ENCODE measurements at regions not wholly inside any gene's neighbourhood (a gene's known extent, or its start where the extent isn't known, plus 50 kb on each side); places are given as distances from the start of the nearest gene placed in this dataset.

- H3K4me1 Mint-ChIP-seq = no peaks in the 10 kb centered on the region
- Histone ChIP-seq H2AFZ (ENCODE audit: insufficient read depth, low read depth, low read length, poor library complexity, severe bottlenecking) (no peak overlapping the region), H3K9me3 (replicated peaks in 1 of 2; ENCODE audit: control insufficient read depth in 1 of 2, insufficient read depth in 1 of 2, low read length in 2 of 2) (no peaks in the 10 kb centered on the region), H3K4me1 (ENCODE audit: control insufficient read depth in 1 of 2, insufficient read depth in 2 of 2, low read length in 2 of 2) (no peaks in the 10 kb centered on the region), H3K4me2 (replicated peaks; ENCODE audit: extremely low read depth, low read length, poor library complexity, severe bottlenecking) (no peak overlapping the region), H4K20me1 (ENCODE audit: insufficient read depth, low read length) (no peaks in the 10 kb centered on the region), H3K9ac (ENCODE audit: insufficient read depth, low read length, poor library complexity, severe bottlenecking) (no peak overlapping the region), H3K79me2 (ENCODE audit: insufficient read depth, low read length) (no peaks in the 10 kb centered on the region), H3K27me3 (ENCODE audit: control insufficient read depth in 2 of 2, insufficient read depth in 2 of 2, low read length in 2 of 2) (no peaks in the 10 kb centered on the region), H3K27ac (ENCODE audit: low read depth in 1 of 2, low read length in 2 of 2) (no peak overlapping the region), H3K4me3 (replicated peaks in 1 of 3; ENCODE audit: low read depth in 2 of 3, low read length in 3 of 3) (no peak overlapping the region), H3K36me3 (replicated peaks in 1 of 2; ENCODE audit: control insufficient read depth in 1 of 2, insufficient read depth in 2 of 2, low read length in 2 of 2) (no peaks in the 10 kb centered on the region)
- TF ChIP-seq CTCF (IDR thresholded peaks at IDR 0.05) = no peak
- no peaks in the 10 kb centered on the region for H3K27me3 Mint-ChIP-seq (ENCODE audit: low read depth in 3 of 3)
- no peaks in the 10 kb centered on the region for H3K9me3 Mint-ChIP-seq
- intact Hi-C loops (cut with micrococcal nuclease) = no loop called here
- no peak overlapping the region for H3K4me3 Mint-ChIP-seq
- 27% methylated on average over 3 of the region's 5 CpGs for WGBS (ENCODE audit: insufficient coverage)
- H3K36me3 Mint-ChIP-seq = no peaks in the 10 kb centered on the region
- DNase-seq = no peak
- no peak overlapping the region for H3K27ac Mint-ChIP-seq
These were observed 229.1 kb upstream of the ARHGEF26 start for GRCh38 chr3:153892126-153892525.

DNA sequence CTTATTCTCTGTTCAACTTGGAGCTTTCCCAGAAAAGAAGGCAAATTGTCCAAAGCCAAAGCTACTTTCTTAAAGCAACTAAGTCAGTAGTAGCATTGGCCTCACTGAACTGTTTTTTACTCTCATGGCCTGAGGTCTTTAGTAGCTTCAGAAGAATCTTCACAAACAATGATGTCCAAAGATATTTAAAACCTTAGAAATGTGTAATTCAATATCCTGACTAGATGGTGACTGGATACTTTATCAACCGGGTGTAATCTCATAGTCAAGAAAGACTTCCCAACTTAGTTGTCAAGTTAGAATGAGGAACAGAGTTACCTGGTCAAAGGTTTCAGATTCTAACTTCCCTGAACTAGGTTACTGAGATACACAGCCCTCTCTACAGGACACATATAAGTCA, 226.3 kb upstream of the ARHGEF26 start:
- WGBS (ENCODE audit: insufficient coverage) = no CpG with 5 or more reads among the region's 1 CpG
- Histone ChIP-seq H3K79me2 (ENCODE audit: insufficient read depth, low read length) (no peaks in the 10 kb centered on the region), H3K4me3 (replicated peaks in 1 of 3; ENCODE audit: low read depth in 2 of 3, low read length in 3 of 3) (no peak overlapping the region), H2AFZ (ENCODE audit: insufficient read depth, low read depth, low read length, poor library complexity, severe bottlenecking) (no peak overlapping the region), H3K9me3 (replicated peaks in 1 of 2; ENCODE audit: control insufficient read depth in 1 of 2, insufficient read depth in 1 of 2, low read length in 2 of 2) (no peaks in the 10 kb centered on the region), H3K4me1 (ENCODE audit: control insufficient read depth in 1 of 2, insufficient read depth in 2 of 2, low read length in 2 of 2) (no peaks in the 10 kb centered on the region), H3K36me3 (replicated peaks in 1 of 2; ENCODE audit: control insufficient read depth in 1 of 2, insufficient read depth in 2 of 2, low read length in 2 of 2) (no peaks in the 10 kb centered on the region), H3K4me2 (replicated peaks; ENCODE audit: extremely low read depth, low read length, poor library complexity, severe bottlenecking) (no peak overlapping the region), H3K27me3 (ENCODE audit: control insufficient read depth in 2 of 2, insufficient read depth in 2 of 2, low read length in 2 of 2) (no peaks in the 10 kb centered on the region), H3K9ac (ENCODE audit: insufficient read depth, low read length, poor library complexity, severe bottlenecking) (no peak overlapping the region), H3K27ac (ENCODE audit: low read depth in 1 of 2, low read length in 2 of 2) (no peak overlapping the region), H4K20me1 (ENCODE audit: insufficient read depth, low read length) (no peaks in the 10 kb centered on the region)
- H3K9me3 Mint-ChIP-seq = no peaks in the 10 kb centered on the region
- H3K4me1 Mint-ChIP-seq = no peaks in the 10 kb centered on the region
- no peak overlapping the region for H3K27ac Mint-ChIP-seq
- DNase-seq = no peak
- no peaks in the 10 kb centered on the region for H3K36me3 Mint-ChIP-seq
- H3K27me3 Mint-ChIP-seq (ENCODE audit: low read depth in 3 of 3) = no peaks in the 10 kb centered on the region
- no peak for TF ChIP-seq CTCF (IDR thresholded peaks at IDR 0.05)
- no peak overlapping the region for H3K4me3 Mint-ChIP-seq
- intact Hi-C loops (cut with micrococcal nuclease) = no loop called here

Measured in CD14-positive monocyte (primary cell).